ENCODE measurements at regions not wholly inside any gene's neighbourhood (a gene's known extent, or its start where the extent isn't known, plus 50 kb on each side); places are given as distances from the start of the nearest gene placed in this dataset.

DNA sequence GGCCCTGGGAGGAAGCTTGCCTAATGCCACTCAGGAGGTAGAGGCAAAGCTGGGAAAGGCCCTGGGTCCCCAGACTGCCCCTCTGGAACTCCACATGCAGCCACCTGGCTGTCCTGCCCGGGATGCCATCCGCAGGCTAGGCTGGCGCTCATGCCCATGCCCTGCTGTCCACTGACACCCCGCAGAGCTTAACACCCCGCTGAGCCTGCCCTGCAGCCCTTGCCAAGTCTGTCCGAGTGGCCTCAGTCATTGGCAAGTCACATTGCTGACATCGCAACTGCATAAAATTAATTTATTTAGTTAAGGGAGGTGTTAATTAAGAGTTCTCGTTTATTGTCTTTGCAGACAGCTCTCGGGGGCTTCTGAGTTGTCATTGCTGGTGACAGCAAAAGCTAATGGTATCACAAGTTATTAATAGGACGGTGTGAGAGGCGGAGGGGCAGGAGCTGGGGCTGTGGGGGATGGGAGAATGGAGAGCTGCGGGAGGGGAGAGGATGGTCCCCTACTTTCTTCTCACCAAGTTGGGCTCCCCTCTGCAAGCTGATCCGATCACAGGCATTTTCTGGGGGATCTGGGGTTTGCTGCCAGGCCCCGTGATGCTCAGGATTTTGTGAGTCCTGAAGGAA lies 55.6 kb upstream of the PCBD1 start:
- Histone ChIP-seq H3K4me2 (ENCODE audit: low read depth, low read length) (no peak overlapping the region), H2BK20ac (ENCODE audit: low read depth, low read length) (no peak overlapping the region), H2BK15ac (ENCODE audit: low read depth, low read length) (no peak overlapping the region), H2BK5ac (ENCODE audit: low read depth, low read length, poor library complexity, severe bottlenecking) (no peak overlapping the region), H3K23ac (ENCODE audit: low read depth, low read length) (no peak overlapping the region), H3K18ac (ENCODE audit: low read depth, low read length) (no peak overlapping the region), H3K27ac (ENCODE audit: insufficient read depth, low read length) (no peak overlapping the region), H3K4me1 (ENCODE audit: control insufficient read depth, insufficient read depth, low read length) (no peaks in the 10 kb centered on the region), H2AFZ (replicated peaks; ENCODE audit: low read length, poor library complexity) (peak overlapping the region; percentile 21), H4K5ac (ENCODE audit: low read depth, low read length) (no peak overlapping the region), H3K56ac (ENCODE audit: extremely low read depth, insufficient read depth, low read length) (no peak overlapping the region), H3K36me3 (ENCODE audit: control insufficient read depth, insufficient read depth, low read length) (no peaks in the 10 kb centered on the region), H3K4ac (ENCODE audit: low read depth, low read length) (no peak overlapping the region), H3K27me3 (ENCODE audit: control insufficient read depth, insufficient read depth, low read length) (peaks cover 51% of the 10 kb centered on the region), H3K9ac (ENCODE audit: low read depth, low read length) (no peak overlapping the region), H4K20me1 (ENCODE audit: insufficient read depth, low read length) (no peaks in the 10 kb centered on the region), H3K9me3 (ENCODE audit: control insufficient read depth, insufficient read depth, low read length) (no peaks in the 10 kb centered on the region), H3K79me1 (ENCODE audit: low read depth in 1 of 2, low read length in 2 of 2) (no peaks in the 10 kb centered on the region), H2BK120ac (ENCODE audit: low read depth, low read length) (no peak overlapping the region), H4K8ac (ENCODE audit: low read depth in 2 of 2, low read length in 2 of 2) (no peak overlapping the region), H3K14ac (replicated peaks; ENCODE audit: low read depth, low read length) (no peak overlapping the region), H2AK9ac (replicated peaks; ENCODE audit: low read depth, low read length, poor library complexity) (no peak overlapping the region), H2AK5ac (ENCODE audit: low read depth, low read length) (no peak overlapping the region), H4K91ac (ENCODE audit: insufficient read depth, low read depth, low read length) (no peak overlapping the region), H3K9me1 (ENCODE audit: insufficient read depth, low read length) (no peaks in the 10 kb centered on the region), H3K4me3 (ENCODE audit: insufficient read depth, low read depth, low read length) (no peak overlapping the region)
- ChIA-PET CTCF (no interaction called here), POLR2A (ENCODE audit: unreplicated experiment) (no interaction called here)
- dilution Hi-C loops (cut with HindIII; ENCODE audit: low sequenced_read_pairs, unreplicated experiment) = no loop called here
- DNase-seq = no peak
- intact Hi-C loops (cut with micrococcal nuclease) = no loop called here
- WGBS, 2 experiments (ENCODE audit: extremely low coverage in 2 of 2, insufficient read length in 1 of 2) = 40% methylated on average over 5 of the region's 14 CpGs; no CpG with 5 or more reads in 1 of the 2 experiments
- TF ChIP-seq CHD1 (IDR thresholded peaks at IDR 0.05; ENCODE audit: low read depth, low read length) (no peak), SMC3 (IDR thresholded peaks at IDR 0.05; ENCODE audit: low read depth, low read length) (no peak), MAFK (IDR thresholded peaks at IDR 0.05; ENCODE audit: low read depth, low read length) (no peak), FOS (IDR thresholded peaks at IDR 0.05; ENCODE audit: low read depth, low read length) (no peak), CTCF (conservative IDR thresholded peaks at IDR 0.05; ENCODE audit: low read depth, low read length) (no peak), POLR2A (IDR thresholded peaks at IDR 0.05; ENCODE audit: low read depth, low read length) (no peak), RCOR1 (IDR thresholded peaks at IDR 0.05; ENCODE audit: insufficient replicate concordance, low read length) (no peak)
- TF ChIP-seq, protein P1, sequence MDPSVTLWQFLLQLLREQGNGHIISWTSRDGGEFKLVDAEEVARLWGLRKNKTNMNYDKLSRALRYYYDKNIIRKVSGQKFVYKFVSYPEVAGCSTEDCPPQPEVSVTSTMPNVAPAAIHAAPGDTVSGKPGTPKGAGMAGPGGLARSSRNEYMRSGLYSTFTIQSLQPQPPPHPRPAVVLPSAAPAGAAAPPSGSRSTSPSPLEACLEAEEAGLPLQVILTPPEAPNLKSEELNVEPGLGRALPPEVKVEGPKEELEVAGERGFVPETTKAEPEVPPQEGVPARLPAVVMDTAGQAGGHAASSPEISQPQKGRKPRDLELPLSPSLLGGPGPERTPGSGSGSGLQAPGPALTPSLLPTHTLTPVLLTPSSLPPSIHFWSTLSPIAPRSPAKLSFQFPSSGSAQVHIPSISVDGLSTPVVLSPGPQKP (IDR thresholded peaks at IDR 0.05; ENCODE audit: borderline replicate concordance, low read depth, low read length) = no peak
- TF ChIP-seq, protein P2, sequence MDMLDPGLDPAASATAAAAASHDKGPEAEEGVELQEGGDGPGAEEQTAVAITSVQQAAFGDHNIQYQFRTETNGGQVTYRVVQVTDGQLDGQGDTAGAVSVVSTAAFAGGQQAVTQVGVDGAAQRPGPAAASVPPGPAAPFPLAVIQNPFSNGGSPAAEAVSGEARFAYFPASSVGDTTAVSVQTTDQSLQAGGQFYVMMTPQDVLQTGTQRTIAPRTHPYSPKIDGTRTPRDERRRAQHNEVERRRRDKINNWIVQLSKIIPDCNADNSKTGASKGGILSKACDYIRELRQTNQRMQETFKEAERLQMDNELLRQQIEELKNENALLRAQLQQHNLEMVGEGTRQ (IDR thresholded peaks at IDR 0.05; ENCODE audit: low read depth, low read length) = no peak
- in situ Hi-C loops (cut with MboI; ENCODE audit: low sequenced_read_pairs) = no loop called here
- ATAC-seq (ENCODE audit: low read depth) = no peak
- BruUV-seq (replicated peaks) = no TSS peak

All from IMR-90 (cell line).